Liver (tissue), 3 donors: ENCODE measurements at regions not wholly inside any gene's neighbourhood (a gene's known extent, or its start where the extent isn't known, plus 50 kb on each side); places are given as distances from the start of the nearest gene placed in this dataset.

Experiments used
- CTCF ChIP-seq: fragments of 150-350 bp; IDR thresholded peaks from 2 replicates; pipeline ENCODE4 v1.5.1; 2017; ENCODE audit warnings: improper control_type of control experiment, low read depth, low read length; ENCODE audit not compliant: missing input control
- JUND ChIP-seq, 2 donors: IDR thresholded peaks; 2 replicates each; pipeline ENCODE4 v1.6.1; 2016; ENCODE audit warnings: antibody characterized with exemption in 2 of 2
- REST ChIP-seq: IDR thresholded peaks from 2 replicates; pipeline ENCODE4 v1.6.1; 2016; ENCODE audit warnings: antibody characterized with exemption, mild to moderate bottlenecking
- SP1 ChIP-seq: IDR thresholded peaks from 2 replicates; pipeline ENCODE4 v1.6.1; 2018; ENCODE audit warnings: antibody characterized with exemption, mild to moderate bottlenecking
- donor health status: healthy.
- donor health status: healthy.

- TF ChIP-seq CTCF = no peak
- TF ChIP-seq REST = no peak
- no peak for TF ChIP-seq SP1
- no peak for TF ChIP-seq JUND (IDR thresholded peaks at IDR 0.05)
These were observed 118.7 kb upstream of the LRIG3 start for GRCh38 chr12:59039005-59039404.
